Astrocyte (in vitro differentiated cells and primary cell): ENCODE measurements at regions not wholly inside any gene's neighbourhood (a gene's known extent, or its start where the extent isn't known, plus 50 kb on each side); places are given as distances from the start of the nearest gene placed in this dataset.

ENCODE experiments used
- DNase-seq: peaks from one replicate; pipeline ENCODE4 v3.0.0-alpha.2; 2010; ENCODE audit warnings: low read depth
- FAIRE-seq: peaks from 2 replicates; lab custom pipeline; 2011; peaks lifted over from hg19 to GRCh38; lab: Jason Lieb, UNC
- H2AFZ ChIP-seq: 2 replicates; pipeline ENCODE4 v1.6.0; 2012; ENCODE audit warnings: low read depth, low read length, inconsistent platforms
- H3K27ac ChIP-seq: 2 replicates; pipeline ENCODE4 v1.5.1; 2011; ENCODE audit warnings: low read depth, low read length, inconsistent platforms
- H3K27me3 ChIP-seq: 2 replicates; pipeline ENCODE4 v1.6.0; 2011; ENCODE audit warnings: low read length, inconsistent platforms; ENCODE audit not compliant: insufficient read depth
- H3K36me3 ChIP-seq: 2 replicates; pipeline ENCODE4 v1.5.1; 2011; ENCODE audit warnings: low read length, inconsistent platforms; ENCODE audit not compliant: insufficient read depth
- H3K4me1 ChIP-seq: 2 replicates; pipeline ENCODE4 v1.5.1; 2011; ENCODE audit warnings: low read length, inconsistent platforms; ENCODE audit not compliant: insufficient read depth
- H3K4me2 ChIP-seq: 2 replicates; pipeline ENCODE4 v1.6.0; 2012; ENCODE audit warnings: low read length, inconsistent platforms
- H3K4me3 ChIP-seq: 2 replicates; pipeline ENCODE4 v1.5.1; 2011; ENCODE audit warnings: low read depth, mild to moderate bottlenecking, low read length, inconsistent platforms; ENCODE audit not compliant: insufficient read depth
- H3K79me2 ChIP-seq: 2 replicates; pipeline ENCODE4 v1.6.0; 2012; ENCODE audit warnings: mild to moderate bottlenecking, low read length, inconsistent platforms; ENCODE audit not compliant: insufficient read depth
- H3K9ac ChIP-seq: 2 replicates; pipeline ENCODE4 v1.6.0; 2012; ENCODE audit warnings: mild to moderate bottlenecking, low read length, inconsistent platforms
- H3K9me3 ChIP-seq: 2 replicates; pipeline ENCODE4 v1.5.1; 2012; ENCODE audit warnings: low read depth, mild to moderate bottlenecking, low read length, inconsistent platforms; ENCODE audit not compliant: insufficient read depth
- H4K20me1 ChIP-seq: 2 replicates; pipeline ENCODE4 v1.6.0; 2012; ENCODE audit warnings: low read length, inconsistent platforms; ENCODE audit not compliant: insufficient read depth
- H3K27ac Mint-ChIP-seq: one replicate; pipeline ENCODE4 v1.8.0; 2021; ENCODE audit warnings: mild to moderate bottlenecking, mixed read lengths; ENCODE audit not compliant: unreplicated experiment
- H3K27me3 Mint-ChIP-seq: one replicate; pipeline ENCODE4 v1.8.0; 2021; ENCODE audit warnings: low read depth, mixed read lengths; ENCODE audit not compliant: unreplicated experiment
- H3K36me3 Mint-ChIP-seq: one replicate; pipeline ENCODE4 v1.8.0; 2021; ENCODE audit warnings: low read depth, mixed read lengths; ENCODE audit not compliant: unreplicated experiment
- H3K4me1 Mint-ChIP-seq: one replicate; pipeline ENCODE4 v1.8.0; 2021; ENCODE audit warnings: low read depth, mixed read lengths; ENCODE audit not compliant: unreplicated experiment
- H3K4me3 Mint-ChIP-seq: one replicate; pipeline ENCODE4 v1.8.0; 2021; ENCODE audit warnings: mild to moderate bottlenecking, moderate library complexity, mixed read lengths; ENCODE audit not compliant: unreplicated experiment
- H3K9me3 Mint-ChIP-seq: one replicate; pipeline ENCODE4 v1.8.0; 2021; ENCODE audit warnings: mild to moderate bottlenecking, mixed read lengths; ENCODE audit not compliant: unreplicated experiment
- EZH2 ChIP-seq: IDR thresholded peaks from 2 replicates; pipeline ENCODE4 v1.6.1; 2012; ENCODE audit warnings: mild to moderate bottlenecking, low read length, inconsistent platforms; ENCODE audit not compliant: insufficient read depth
- TF ChIP-seq, protein P1 (sequence below): IDR thresholded peaks from 2 replicates; pipeline ENCODE4 v1.5.1; 2011; ENCODE audit warnings: low read depth, mild to moderate bottlenecking, inconsistent platforms, low read length, moderate library complexity; ENCODE audit not compliant: insufficient read depth

- Histone ChIP-seq H3K36me3 (no peaks in the 10 kb centered on the region), H2AFZ (no peak overlapping the region), H3K79me2 (no peaks in the 10 kb centered on the region), H3K27ac (no peak overlapping the region), H3K9me3 (no peaks in the 10 kb centered on the region), H3K4me3 (no peak overlapping the region), H3K4me2 (no peak overlapping the region), H3K27me3 (no peaks in the 10 kb centered on the region), H4K20me1 (no peaks in the 10 kb centered on the region), H3K4me1 (no peaks in the 10 kb centered on the region), H3K9ac (no peak overlapping the region)
- Mint-ChIP-seq H3K27me3 (peaks cover 3% of the 10 kb centered on the region), H3K4me3 (no peak overlapping the region), H3K27ac (no peak overlapping the region), H3K9me3 (no peaks in the 10 kb centered on the region), H3K36me3 (no peaks in the 10 kb centered on the region), H3K4me1 (no peaks in the 10 kb centered on the region)
- DNase-seq: no peak
- TF ChIP-seq EZH2: no peak
- TF ChIP-seq, protein P1, sequence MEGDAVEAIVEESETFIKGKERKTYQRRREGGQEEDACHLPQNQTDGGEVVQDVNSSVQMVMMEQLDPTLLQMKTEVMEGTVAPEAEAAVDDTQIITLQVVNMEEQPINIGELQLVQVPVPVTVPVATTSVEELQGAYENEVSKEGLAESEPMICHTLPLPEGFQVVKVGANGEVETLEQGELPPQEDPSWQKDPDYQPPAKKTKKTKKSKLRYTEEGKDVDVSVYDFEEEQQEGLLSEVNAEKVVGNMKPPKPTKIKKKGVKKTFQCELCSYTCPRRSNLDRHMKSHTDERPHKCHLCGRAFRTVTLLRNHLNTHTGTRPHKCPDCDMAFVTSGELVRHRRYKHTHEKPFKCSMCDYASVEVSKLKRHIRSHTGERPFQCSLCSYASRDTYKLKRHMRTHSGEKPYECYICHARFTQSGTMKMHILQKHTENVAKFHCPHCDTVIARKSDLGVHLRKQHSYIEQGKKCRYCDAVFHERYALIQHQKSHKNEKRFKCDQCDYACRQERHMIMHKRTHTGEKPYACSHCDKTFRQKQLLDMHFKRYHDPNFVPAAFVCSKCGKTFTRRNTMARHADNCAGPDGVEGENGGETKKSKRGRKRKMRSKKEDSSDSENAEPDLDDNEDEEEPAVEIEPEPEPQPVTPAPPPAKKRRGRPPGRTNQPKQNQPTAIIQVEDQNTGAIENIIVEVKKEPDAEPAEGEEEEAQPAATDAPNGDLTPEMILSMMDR: no peak
- FAIRE-seq: no peak
These were observed 320.8 kb downstream of the MAT2B start for GRCh38 chr5:163826201-163826600.

GRCh38 chr5:163832155-163832554 lies 326.7 kb downstream of the MAT2B start:
- H3K9me3 Mint-ChIP-seq: no peaks in the 10 kb centered on the region
- TF ChIP-seq, protein P1: no peak
- no peak for TF ChIP-seq EZH2
- Histone ChIP-seq H3K9ac (no peak overlapping the region), H3K4me1 (no peaks in the 10 kb centered on the region), H3K9me3 (no peaks in the 10 kb centered on the region), H4K20me1 (no peaks in the 10 kb centered on the region), H2AFZ (no peak overlapping the region), H3K79me2 (no peaks in the 10 kb centered on the region), H3K4me3 (no peak overlapping the region), H3K36me3 (no peaks in the 10 kb centered on the region), H3K4me2 (no peak overlapping the region), H3K27me3 (no peaks in the 10 kb centered on the region), H3K27ac (no peak overlapping the region)
- no peak overlapping the region for H3K4me3 Mint-ChIP-seq
- H3K4me1 Mint-ChIP-seq: no peaks in the 10 kb centered on the region
- DNase-seq: no peak
- H3K27ac Mint-ChIP-seq: no peak overlapping the region
- no peaks in the 10 kb centered on the region for H3K36me3 Mint-ChIP-seq
- peaks cover 3% of the 10 kb centered on the region for H3K27me3 Mint-ChIP-seq
- no peak for FAIRE-seq

DNA sequence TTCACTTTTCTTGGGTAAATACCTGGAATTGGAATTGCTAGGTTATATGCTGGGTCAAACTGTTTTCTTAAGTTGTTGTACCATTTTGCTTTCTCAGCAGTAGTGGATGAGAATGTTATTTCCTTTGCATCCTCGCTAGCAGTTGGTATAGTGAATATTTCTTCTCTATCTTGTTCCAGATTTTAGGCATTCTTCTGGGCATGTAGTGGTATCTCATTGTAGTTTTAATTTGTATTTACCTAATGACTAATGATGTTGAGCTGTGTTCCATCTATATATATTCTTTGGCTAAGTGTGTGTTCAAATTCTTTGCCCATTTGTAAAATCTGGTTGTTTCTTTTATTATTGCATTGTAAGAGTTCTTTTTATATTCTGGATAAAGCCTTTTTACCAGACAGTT lies 333.3 kb downstream of the MAT2B start:
- H3K27ac Mint-ChIP-seq: no peak overlapping the region
- FAIRE-seq: no peak
- H3K4me3 Mint-ChIP-seq: no peak overlapping the region
- no peak for TF ChIP-seq EZH2
- TF ChIP-seq, protein P1: no peak
- Histone ChIP-seq H3K4me3 (no peak overlapping the region), H3K9me3 (no peaks in the 10 kb centered on the region), H3K36me3 (no peaks in the 10 kb centered on the region), H3K9ac (no peak overlapping the region), H3K79me2 (no peaks in the 10 kb centered on the region), H4K20me1 (no peaks in the 10 kb centered on the region), H3K27me3 (no peaks in the 10 kb centered on the region), H3K27ac (no peak overlapping the region), H2AFZ (no peak overlapping the region), H3K4me1 (no peaks in the 10 kb centered on the region), H3K4me2 (no peak overlapping the region)
- no peaks in the 10 kb centered on the region for H3K9me3 Mint-ChIP-seq
- peak; percentile 18 for DNase-seq
- H3K27me3 Mint-ChIP-seq: no peaks in the 10 kb centered on the region
- no peaks in the 10 kb centered on the region for H3K36me3 Mint-ChIP-seq
- no peaks in the 10 kb centered on the region for H3K4me1 Mint-ChIP-seq
